NCI-H774 (cell line): ENCODE measurements at regions not wholly inside any gene's neighbourhood (a gene's known extent, or its start where the extent isn't known, plus 50 kb on each side); places are given as distances from the start of the nearest gene placed in this dataset.
"Not testable (repeated sequence)": the region's sequence is repeated elsewhere in the genome, so short reads cannot be mapped to it uniquely, and the experiment has no call there.

Source experiments
- DNase-seq: peaks from one replicate; lab custom pipeline; 2025; lab: John Stamatoyannopoulos, UW

- DNase-seq = no peak
These were observed 92.1 kb upstream of the C1orf174 start for GRCh38 chr1:3992103-3992556.

- DNase-seq = no peak
These were observed 92.7 kb upstream of the C1orf174 start for GRCh38 chr1:3992746-3993145.

GRCh38 chr1:3993619-3994375 lies 93.7 kb upstream of the C1orf174 start:
- DNase-seq = no peak

GRCh38 chr1:3995141-3995780 lies 95.2 kb upstream of the C1orf174 start:
- no peak for DNase-seq

- no peak for DNase-seq
These were observed 97.0 kb upstream of the C1orf174 start for GRCh38 chr1:3996846-3997705.

GRCh38 chr1:3998086-3998485 lies 98.0 kb upstream of the C1orf174 start:
- DNase-seq = no peak

GRCh38 chr1:3999514-3999913 lies 99.4 kb upstream of the C1orf174 start:
- DNase-seq = not testable (repeated sequence)

- DNase-seq = no peak
These were observed 100.1 kb upstream of the C1orf174 start for GRCh38 chr1:3999941-4000735.

GRCh38 chr1:4000811-4001251 lies 100.8 kb upstream of the C1orf174 start:
- no peak for DNase-seq

GRCh38 chr1:4001461-4001860 lies 101.4 kb upstream of the C1orf174 start:
- no peak for DNase-seq

- no peak for DNase-seq
These were observed 102.0 kb upstream of the C1orf174 start for GRCh38 chr1:4002061-4002521.

GRCh38 chr1:4002741-4003140 lies 102.7 kb upstream of the C1orf174 start:
- no peak for DNase-seq

- DNase-seq = no peak
These were observed 103.9 kb upstream of the C1orf174 start for GRCh38 chr1:4003846-4004505.

GRCh38 chr1:4004635-4005430 lies 104.8 kb upstream of the C1orf174 start:
- no peak for DNase-seq

- DNase-seq = no peak
These were observed 105.4 kb upstream of the C1orf174 start for GRCh38 chr1:4005431-4005830.

GRCh38 chr1:4006676-4007374 lies 106.8 kb upstream of the C1orf174 start:
- DNase-seq = no peak

GRCh38 chr1:4010284-4010683 lies 110.2 kb upstream of the C1orf174 start:
- no peak for DNase-seq

- DNase-seq = no peak
These were observed 110.9 kb upstream of the C1orf174 start for GRCh38 chr1:4010814-4011605.
